A673 (cell line): ENCODE measurements at regions not wholly inside any gene's neighbourhood (a gene's known extent, or its start where the extent isn't known, plus 50 kb on each side); places are given as distances from the start of the nearest gene placed in this dataset.

Source experiments
- BruUV-seq: library from RNA; stranded (reverse); fragments of 400-500 nt; replicated peaks from 2 replicates; lab custom pipeline; 2021; lab: Mats Ljungman, UMichigan
- CTCF ChIA-PET: fragments of 300-600 bp; sonication (Branson Sonifier 250); formaldehyde crosslinking; loops from one replicate; lab custom pipeline; 2022; ENCODE audit warnings: antibody characterized with exemption; lab: Charles Lee
- POLR2A ChIA-PET: fragments of 300-600 bp; sonication (Branson Sonifier 250); formaldehyde crosslinking; loops from one replicate; lab custom pipeline; 2022; ENCODE audit warnings: antibody characterized with exemption; ENCODE audit not compliant: low non-redundant PET; lab: Charles Lee
- DNase-seq: peaks from one replicate; pipeline ENCODE4 v3.0.0-alpha.2; 2015; ENCODE audit warnings: low spot score
- H3K27ac ChIP-seq: fragments of 200-600 bp; sonication (generic); 2 replicates; pipeline ENCODE4 v1.5.1; 2016; ENCODE audit warnings: mixed run types, low read depth, mild to moderate bottlenecking, mixed read lengths, antibody characterized with exemption, low read length; ENCODE audit not compliant: poor library complexity, severe bottlenecking
- H3K27me3 ChIP-seq: fragments of 200-600 bp; sonication (generic); replicated peaks from 2 replicates; pipeline ENCODE4 v1.6.1; 2017; ENCODE audit warnings: mixed run types, low read depth, mild to moderate bottlenecking, mixed read lengths, antibody characterized with exemption, low read length; ENCODE audit not compliant: insufficient read depth, poor library complexity
- H3K36me3 ChIP-seq: fragments of 200-600 bp; sonication (generic); 2 replicates; pipeline ENCODE4 v1.6.1; 2016; ENCODE audit warnings: mixed run types, mild to moderate bottlenecking, mixed read lengths, antibody characterized with exemption, low read length; ENCODE audit not compliant: insufficient read depth, poor library complexity, severe bottlenecking
- H3K4me1 ChIP-seq: fragments of 200-600 bp; sonication (generic); 2 replicates; pipeline ENCODE4 v1.6.1; 2017; ENCODE audit warnings: mixed run types, mild to moderate bottlenecking, mixed read lengths, antibody characterized with exemption, low read length; ENCODE audit not compliant: insufficient read depth, poor library complexity, severe bottlenecking
- H3K4me3 ChIP-seq: fragments of 200-600 bp; sonication (generic); 2 replicates; pipeline ENCODE4 v1.5.1; 2016; ENCODE audit warnings: low read depth, mixed run types, mild to moderate bottlenecking, mixed read lengths, low read length; ENCODE audit not compliant: poor library complexity, severe bottlenecking
- H3K9me3 ChIP-seq: fragments of 200-600 bp; sonication (generic); 2 replicates; pipeline ENCODE4 v1.6.1; 2016; ENCODE audit warnings: mixed run types, low read depth, mild to moderate bottlenecking, mixed read lengths, antibody characterized with exemption, low read length; ENCODE audit not compliant: poor library complexity, severe bottlenecking
- CTCF ChIP-seq: fragments of 300-800, 200-600 bp; sonication (generic); conservative IDR thresholded peaks from 2 replicates; pipeline ENCODE4 v1.5.1; 2017; ENCODE audit warnings: low read depth, mild to moderate bottlenecking, antibody characterized with exemption, low read length, moderate library complexity, mixed read lengths
- EZH2 ChIP-seq: fragments of 200-600 bp; sonication (generic); IDR thresholded peaks from 2 replicates; pipeline ENCODE4 v1.6.1; 2017; ENCODE audit warnings: borderline replicate concordance, low read depth, mild to moderate bottlenecking, mixed read lengths, antibody characterized with exemption, low read length; ENCODE audit not compliant: poor library complexity, severe bottlenecking
- intact Hi-C: fragments of 100-400 bp; cut with micrococcal nuclease; formaldehyde crosslinking; loops from one replicate; pipeline ENCODE4 v1.10.0; 2022; ENCODE audit not compliant: unreplicated experiment

DNA sequence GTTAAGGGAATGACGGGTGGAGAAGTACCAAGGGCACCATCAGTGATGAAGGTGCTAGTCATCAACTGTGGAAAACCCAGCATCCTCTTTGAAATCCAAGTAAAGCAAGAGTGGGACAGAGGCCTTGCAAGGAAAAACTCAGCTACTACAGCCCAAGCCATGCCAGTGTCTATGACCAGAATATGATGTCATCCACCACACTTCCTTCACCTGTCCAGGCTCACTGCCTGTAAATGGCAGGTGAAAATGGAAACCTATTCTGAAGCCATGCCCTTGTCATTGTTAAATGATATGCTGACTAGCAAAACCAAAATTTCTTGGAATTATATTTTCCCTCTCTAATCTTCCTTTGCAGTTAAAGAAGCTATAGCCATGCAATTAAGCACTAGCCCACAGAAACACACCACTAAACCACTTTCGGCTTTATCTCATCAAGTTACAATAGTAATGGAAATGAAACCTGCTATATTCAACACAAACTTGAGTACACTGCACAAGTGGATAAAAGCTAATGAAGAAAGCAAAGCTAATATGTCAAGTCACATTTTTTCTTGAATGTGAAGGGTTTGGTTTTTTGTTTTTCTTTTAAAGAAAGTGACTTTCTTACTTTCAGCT is 96.3 kb upstream of the RALGPS2 start:
- intact Hi-C loops: no loop called here
- POLR2A ChIA-PET: no interaction called here
- BruUV-seq: no TSS peak

GRCh38 chr1:178629252-178630154 is 95.5 kb upstream of the RALGPS2 start:
- no peak for DNase-seq
- BruUV-seq: no TSS peak
- no peak overlapping the region for H3K4me3 ChIP-seq
- no peaks in the 10 kb centered on the region for H3K27me3 ChIP-seq
- H3K9me3 ChIP-seq: no peaks in the 10 kb centered on the region
- no peaks in the 10 kb centered on the region for H3K36me3 ChIP-seq
- ChIA-PET CTCF (no interaction called here), POLR2A (no interaction called here)
- intact Hi-C loops: no loop called here
- no peaks in the 10 kb centered on the region for H3K4me1 ChIP-seq
- TF ChIP-seq EZH2 (no peak), CTCF (no peak)
- H3K27ac ChIP-seq: no peak overlapping the region

More for the DNA sequence above, 96.3 kb upstream of the RALGPS2 start:
- Histone ChIP-seq H3K36me3 (no peaks in the 10 kb centered on the region), H3K27me3 (no peaks in the 10 kb centered on the region), H3K4me1 (no peaks in the 10 kb centered on the region), H3K9me3 (no peaks in the 10 kb centered on the region), H3K27ac (no peak overlapping the region), H3K4me3 (no peak overlapping the region)
- CTCF ChIA-PET: no interaction called here
- DNase-seq: no peak
- TF ChIP-seq EZH2 (no peak), CTCF (no peak)

DNA sequence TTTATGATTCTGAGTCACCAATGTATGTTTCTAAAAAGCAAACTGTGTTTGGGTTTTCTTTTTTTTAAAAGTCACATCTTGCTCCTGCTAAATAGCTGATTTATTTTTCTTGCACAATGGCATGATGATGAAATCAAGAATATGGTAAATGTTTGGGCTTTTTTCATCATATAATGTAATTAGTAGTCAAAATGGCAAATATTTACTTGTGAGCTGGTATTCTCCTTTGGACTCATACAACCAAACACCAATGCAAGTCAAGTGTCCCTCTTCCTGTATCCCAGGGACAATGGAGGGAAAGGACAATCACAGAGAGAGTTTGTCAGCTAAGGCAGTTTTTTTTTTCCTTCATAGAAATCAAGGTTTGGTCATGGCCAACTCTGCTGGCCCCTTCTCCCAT is 94.6 kb upstream of the RALGPS2 start:
- ChIA-PET POLR2A (interaction anchor here (0.6 kb wide), 1 partner anchor 94 kb away, joined by 6 read pairs; the partner anchor contains the start of gene RALGPS2), CTCF (no interaction called here)
- no peaks in the 10 kb centered on the region for H3K36me3 ChIP-seq
- no peaks in the 10 kb centered on the region for H3K27me3 ChIP-seq
- DNase-seq: no peak
- intact Hi-C loops: no loop called here
- no peak overlapping the region for H3K27ac ChIP-seq
- TF ChIP-seq CTCF (no peak), EZH2 (no peak)
- no peak overlapping the region for H3K4me3 ChIP-seq
- no TSS peak for BruUV-seq
- no peaks in the 10 kb centered on the region for H3K9me3 ChIP-seq
- H3K4me1 ChIP-seq: no peaks in the 10 kb centered on the region
